Right lobe of liver (tissue), 6 donors: ENCODE measurements at regions not wholly inside any gene's neighbourhood (a gene's known extent, or its start where the extent isn't known, plus 50 kb on each side); places are given as distances from the start of the nearest gene placed in this dataset.

Experiments
- ATAC-seq, 4 donors: fragments of 200-7000 bp; cut with Tn5 transposase; one replicate each; pipeline ENCODE4 v1.9.1; 2020; ENCODE audit warnings: mild to moderate bottlenecking in 4 of 4, moderate library complexity in 4 of 4
- DNase-seq, 3 donors: peaks; one replicate each; pipeline ENCODE4 v3.0.0-alpha.2; 2020
- H3K27ac ChIP-seq, 3 donors: fragments of 200-600 bp; one replicate each; pipeline ENCODE4 v1.8.0; 2022
- H3K27me3 ChIP-seq, 2 donors: fragments of 200-600 bp; one replicate each; pipeline ENCODE4 v1.8.0; 2022
- H3K36me3 ChIP-seq, 4 donors: fragments of 200-600 bp; sonication (generic) in 1 of 4; one replicate each; pipeline versions ENCODE4 v1.5.1 to v1.8.0; 2017 to 2022; ENCODE audit warnings: control low read depth in 1 of 4
- H3K4me1 ChIP-seq, 4 donors: fragments of 200-600 bp; sonication (generic) in 1 of 4; one replicate each; pipeline versions ENCODE4 v1.5.1 to v1.8.0; 2017 to 2022; ENCODE audit warnings: control low read depth in 1 of 4
- H3K4me3 ChIP-seq, 3 donors: fragments of 200-600 bp; one replicate each; pipeline ENCODE4 v1.8.0; 2022
- H3K9me3 ChIP-seq, 4 donors: fragments of 200-600 bp; sonication (generic) in 1 of 4; one replicate each; pipeline versions ENCODE4 v1.5.1 to v1.8.0; 2017 to 2022; ENCODE audit warnings: control low read depth in 1 of 4
- CTCF ChIP-seq, 4 donors: fragments of 200-600 bp in 3 of 4; fragments of 450-650 bp in 1 of 4; IDR thresholded peaks; one replicate each; pipeline versions ENCODE4 v1.5.1 to v1.8.0; 2016 to 2022; ENCODE audit warnings: antibody characterized with exemption in 4 of 4, mild to moderate bottlenecking in 2 of 4
- POLR2A ChIP-seq: fragments of 450-650 bp; IDR thresholded peaks from one replicate; pipeline ENCODE4 v1.6.1; 2017; ENCODE audit warnings: antibody characterized with exemption, mild to moderate bottlenecking
- WGBS: methylation state at CpG from one replicate; pipeline ENCODE4 v1.1.6; 2018; ENCODE audit warnings: low coverage, low lambda C conversion rate; ENCODE audit not compliant: insufficient coverage; ENCODE audit errors: missing lambda C conversion rate; 5-methylcytosine and 5-hydroxymethylcytosine counted together
- intact Hi-C, 2 donors: fragments of 100-400 bp; cut with DNase I; formaldehyde crosslinking; loops; one replicate each; pipeline versions ENCODE4 v1.11.2 to v1.14.1; 2022
- donor health status: DM: no; HTN: yes; CAD: no.
- donor health status: DM: no; HTN: no; CAD: no.
- donor health status: DM: no; HTN: no; CAD: no.
- donor health status: DM: no; HTN: yes; CAD: no.
- donor health status: DM: no; HTN: yes; CAD: no.

DNA sequence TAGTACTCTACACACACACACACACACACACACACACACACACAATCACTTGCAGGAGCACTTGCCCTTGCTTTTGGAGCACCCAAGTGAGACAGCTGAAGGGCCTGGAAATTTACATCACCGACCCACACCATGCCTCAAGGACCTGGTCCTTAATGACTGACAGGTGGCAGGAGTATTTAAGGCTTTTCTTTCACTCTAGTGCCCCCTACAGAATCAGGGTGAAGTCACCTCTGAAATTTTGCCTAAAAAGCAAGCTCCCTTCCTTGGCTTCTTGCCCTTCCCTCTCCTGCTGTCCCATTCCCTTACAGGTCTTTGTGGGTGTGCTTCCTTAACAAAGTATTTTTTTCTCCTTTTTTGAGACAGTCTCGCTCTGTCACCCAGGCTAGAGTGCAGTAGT lies 353.5 kb upstream of the IRAK1BP1 start:
- 49% methylated on average over 2 of the region's 2 CpGs for WGBS
- no peak for TF ChIP-seq POLR2A
- TF ChIP-seq CTCF (IDR thresholded peaks at IDR 0.05): peak in 1 of 4 donors; percentile 29
- Histone ChIP-seq H3K27me3 (no peaks in the 10 kb centered on the region), H3K4me1 (no peaks in the 10 kb centered on the region), H3K4me3 (no peak overlapping the region), H3K9me3 (no peaks in the 10 kb centered on the region), H3K27ac (no peak overlapping the region), H3K36me3 (no peaks in the 10 kb centered on the region)
- intact Hi-C loops: no loop called here
- DNase-seq (no peak), ATAC-seq (peak in 1 of 4 donors; percentile 42)

DNA sequence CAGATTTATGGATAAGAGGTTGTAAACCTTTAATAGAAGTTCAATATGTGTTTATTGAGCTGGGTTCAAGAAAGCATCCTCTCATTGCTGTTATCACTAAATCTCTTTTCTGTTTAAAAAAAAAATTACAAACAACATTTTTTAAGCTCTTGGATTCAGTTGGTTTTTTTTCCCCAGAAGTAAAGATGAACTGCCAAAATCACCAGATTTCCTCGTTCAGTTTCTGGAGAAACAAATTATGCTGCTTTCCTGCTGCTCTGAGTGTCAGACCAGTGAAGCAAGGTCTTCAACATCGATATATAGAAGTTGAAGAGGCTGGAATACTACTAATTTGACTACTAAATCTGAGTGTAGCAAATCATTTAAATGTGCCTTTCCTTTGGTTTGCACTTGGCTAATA lies 352.1 kb upstream of the IRAK1BP1 start:
- no peaks in the 10 kb centered on the region for H3K27me3 ChIP-seq
- intact Hi-C loops: no loop called here
- no peak for TF ChIP-seq CTCF (IDR thresholded peaks at IDR 0.05)
- no peak for TF ChIP-seq POLR2A
- no peaks in the 10 kb centered on the region for H3K4me1 ChIP-seq
- ATAC-seq (no peak), DNase-seq (no peak)
- no peak overlapping the region for H3K27ac ChIP-seq
- H3K9me3 ChIP-seq: no peaks in the 10 kb centered on the region
- 43% methylated on average over 2 of the region's 2 CpGs for WGBS
- no peak overlapping the region for H3K4me3 ChIP-seq
- no peaks in the 10 kb centered on the region for H3K36me3 ChIP-seq

DNA sequence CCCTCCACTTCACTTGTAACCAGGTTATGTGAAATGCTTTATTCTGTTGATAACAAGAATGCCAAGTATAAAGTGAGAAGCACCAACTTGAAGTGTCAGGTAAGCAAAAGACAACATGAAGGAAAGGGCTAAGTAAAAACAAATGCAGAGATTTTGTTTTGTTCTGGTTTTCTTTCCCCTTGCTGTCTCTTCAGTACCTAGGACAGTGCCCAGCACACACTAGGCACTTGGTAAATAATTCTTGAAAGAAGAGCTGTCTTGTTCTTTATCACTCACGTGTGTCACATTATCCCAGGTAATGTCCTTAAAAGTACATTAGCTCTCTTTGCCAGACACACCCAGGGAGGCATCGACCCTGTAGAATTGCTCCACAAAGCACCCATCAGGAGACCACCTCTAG lies 350.0 kb upstream of the IRAK1BP1 start:
- DNase-seq (no peak), ATAC-seq (no peak)
- WGBS: 29% methylated on average over 2 of the region's 2 CpGs
- no peaks in the 10 kb centered on the region for H3K9me3 ChIP-seq
- intact Hi-C loops: no loop called here
- TF ChIP-seq POLR2A (no peak), CTCF (IDR thresholded peaks at IDR 0.05) (no peak)
- no peak overlapping the region for H3K4me3 ChIP-seq
- no peaks in the 10 kb centered on the region for H3K36me3 ChIP-seq
- no peaks in the 10 kb centered on the region for H3K27me3 ChIP-seq
- H3K4me1 ChIP-seq: no peaks in the 10 kb centered on the region
- no peak overlapping the region for H3K27ac ChIP-seq

DNA sequence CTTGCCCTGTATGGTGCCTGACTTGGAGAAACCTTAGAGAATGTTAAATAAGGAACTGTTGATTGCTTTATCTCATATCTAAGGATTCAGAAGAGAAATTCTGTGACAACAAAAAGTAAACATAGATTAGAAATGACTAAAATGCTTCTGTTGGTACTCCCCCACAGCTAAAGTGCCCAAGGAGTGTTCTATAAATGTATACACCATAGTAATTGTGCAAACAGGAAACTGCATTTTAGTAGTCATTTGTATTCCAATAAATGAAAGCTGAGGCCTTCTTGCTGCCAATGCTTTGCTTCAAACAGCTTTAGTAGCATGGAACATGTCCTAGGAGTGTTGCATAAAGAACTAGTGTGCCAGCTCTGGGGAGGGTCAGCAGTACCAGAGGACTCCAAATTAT lies 343.7 kb upstream of the IRAK1BP1 start:
- no peak overlapping the region for H3K27ac ChIP-seq
- no peaks in the 10 kb centered on the region for H3K36me3 ChIP-seq
- H3K27me3 ChIP-seq: no peaks in the 10 kb centered on the region
- TF ChIP-seq POLR2A (no peak), CTCF (IDR thresholded peaks at IDR 0.05) (no peak)
- no peaks in the 10 kb centered on the region for H3K4me1 ChIP-seq
- DNase-seq (no peak), ATAC-seq (no peak)
- H3K4me3 ChIP-seq: no peak overlapping the region
- intact Hi-C loops: no loop called here
- no peaks in the 10 kb centered on the region for H3K9me3 ChIP-seq

DNA sequence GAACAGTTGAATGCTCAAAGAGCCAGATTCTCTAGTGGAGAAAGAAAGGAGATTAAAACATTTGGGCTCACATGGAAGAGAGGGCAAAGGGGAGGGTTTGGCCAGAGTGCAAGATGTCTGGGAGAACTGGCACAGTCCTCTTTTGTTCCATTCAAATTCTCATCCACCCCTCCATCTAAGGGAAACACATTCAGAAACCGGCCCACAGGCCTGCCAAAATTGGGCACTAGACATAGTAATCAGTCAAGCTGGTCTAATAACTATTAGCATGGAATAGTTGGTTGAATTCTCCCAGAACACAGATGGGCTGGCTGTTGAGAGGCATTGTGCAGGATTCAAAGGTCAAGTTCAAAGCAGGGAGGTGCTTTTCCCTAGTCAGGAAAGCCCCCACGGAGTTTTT lies 341.4 kb upstream of the IRAK1BP1 start:
- no peak for ATAC-seq
- no peak for TF ChIP-seq POLR2A
- no peak for TF ChIP-seq CTCF (IDR thresholded peaks at IDR 0.05)
- H3K4me1 ChIP-seq: no peaks in the 10 kb centered on the region
- DNase-seq: no peak
- no peak overlapping the region for H3K27ac ChIP-seq
- H3K9me3 ChIP-seq: no peaks in the 10 kb centered on the region
- H3K36me3 ChIP-seq: no peaks in the 10 kb centered on the region
- no peaks in the 10 kb centered on the region for H3K27me3 ChIP-seq
- intact Hi-C loops: no loop called here
- WGBS: 20% methylated on average over 1 of the region's 2 CpGs
- H3K4me3 ChIP-seq: no peak overlapping the region
